ENCODE measurements at regions not wholly inside any gene's neighbourhood (a gene's known extent, or its start where the extent isn't known, plus 50 kb on each side); places are given as distances from the start of the nearest gene placed in this dataset.

GRCh38 chr1:192862271-192862670 is 53.4 kb downstream of the RGS2 start:
- no peak for TF ChIP-seq CTCF (conservative IDR thresholded peaks at IDR 0.05; ENCODE audit: low read depth, low read length)
- DNase-seq (ENCODE audit: low read depth): no peak
- no peak overlapping the region for H3K4me3 ChIP-seq (ENCODE audit: low read length)

- DNase-seq (ENCODE audit: low read depth): no peak
- H3K4me3 ChIP-seq (ENCODE audit: low read length): no peak overlapping the region
- TF ChIP-seq CTCF (conservative IDR thresholded peaks at IDR 0.05; ENCODE audit: low read depth, low read length): no peak
These were observed 57.5 kb downstream of the RGS2 start for GRCh38 chr1:192866241-192866868.

- no peak for TF ChIP-seq CTCF (conservative IDR thresholded peaks at IDR 0.05; ENCODE audit: low read depth, low read length)
These were observed 58.3 kb downstream of the RGS2 start for GRCh38 chr1:192867180-192867579.

GRCh38 chr1:192869308-192869940 is 60.6 kb downstream of the RGS2 start:
- DNase-seq (ENCODE audit: low read depth): no peak
- TF ChIP-seq CTCF (conservative IDR thresholded peaks at IDR 0.05; ENCODE audit: low read depth, low read length): no peak
- H3K4me3 ChIP-seq (ENCODE audit: low read length): no peak overlapping the region

More at GRCh38 chr1:192867180-192867579, 58.3 kb downstream of the RGS2 start:
- DNase-seq (ENCODE audit: low read depth): no peak
- H3K4me3 ChIP-seq (ENCODE audit: low read length): no peak overlapping the region

GRCh38 chr1:192872010-192872409 is 63.2 kb downstream of the RGS2 start:
- no peak overlapping the region for H3K4me3 ChIP-seq (ENCODE audit: low read length)
- DNase-seq (ENCODE audit: low read depth): no peak
- no peak for TF ChIP-seq CTCF (conservative IDR thresholded peaks at IDR 0.05; ENCODE audit: low read depth, low read length)

GRCh38 chr1:192873836-192874235 is 65.0 kb downstream of the RGS2 start:
- DNase-seq (ENCODE audit: low read depth): no peak
- TF ChIP-seq CTCF (conservative IDR thresholded peaks at IDR 0.05; ENCODE audit: low read depth, low read length): no peak

GRCh38 chr1:192876633-192877032 is 67.8 kb downstream of the RGS2 start:
- DNase-seq (ENCODE audit: low read depth): no peak
- H3K4me3 ChIP-seq (ENCODE audit: low read length): no peak overlapping the region
- no peak for TF ChIP-seq CTCF (conservative IDR thresholded peaks at IDR 0.05; ENCODE audit: low read depth, low read length)

More at GRCh38 chr1:192873836-192874235, 65.0 kb downstream of the RGS2 start:
- no peak overlapping the region for H3K4me3 ChIP-seq (ENCODE audit: low read length)
